RWPE2 (cell line): ENCODE measurements at regions not wholly inside any gene's neighbourhood (a gene's known extent, or its start where the extent isn't known, plus 50 kb on each side); places are given as distances from the start of the nearest gene placed in this dataset.

Experiments used
- ATAC-seq: fragments of 200-7000 bp; cut with Tn5 transposase; 3 replicates; pipeline ENCODE4 v1.9.1; 2021; ENCODE audit warnings: low read depth
- DNase-seq: peaks from one replicate; pipeline ENCODE4 v3.0.0-alpha.2; 2020; ENCODE audit warnings: low spot score
- H3K27ac ChIP-seq: fragments of 450-650 bp; 2 replicates; pipeline ENCODE4 v1.5.1; 2017; ENCODE audit warnings: mild to moderate bottlenecking; ENCODE audit not compliant: poor library complexity, severe bottlenecking
- H3K27me3 ChIP-seq: fragments of 250-450 bp; sonication (Bioruptor Pico); 2 replicates; pipeline ENCODE4 v1.5.1; 2021; ENCODE audit warnings: mild to moderate bottlenecking, moderate library complexity; ENCODE audit not compliant: insufficient read depth, poor library complexity, severe bottlenecking
- H3K36me3 ChIP-seq: fragments of 250-450 bp; sonication (Bioruptor Pico); 2 replicates; pipeline ENCODE4 v1.5.1; 2020; ENCODE audit warnings: low read depth, mild to moderate bottlenecking, moderate library complexity
- H3K4me1 ChIP-seq: fragments of 250-450 bp; sonication (Bioruptor Pico); 2 replicates; pipeline ENCODE4 v1.5.1; 2021; ENCODE audit warnings: mild to moderate bottlenecking, moderate library complexity; ENCODE audit not compliant: insufficient read depth, poor library complexity, severe bottlenecking
- H3K4me3 ChIP-seq: fragments of 250-450 bp; sonication (Bioruptor Pico); 2 replicates; pipeline ENCODE4 v1.5.1; 2021; ENCODE audit warnings: mild to moderate bottlenecking, moderate library complexity; ENCODE audit not compliant: severe bottlenecking
- H3K9me3 ChIP-seq: fragments of 250-450 bp; sonication (Bioruptor Pico); 2 replicates; pipeline ENCODE4 v1.5.1; 2021; ENCODE audit warnings: mild to moderate bottlenecking, moderate library complexity; ENCODE audit not compliant: severe bottlenecking
- TF ChIP-seq, protein P1 (sequence below): fragments of 450-650 bp; IDR thresholded peaks from one replicate; pipeline ENCODE4 v1.5.1; 2017; ENCODE audit warnings: mild to moderate bottlenecking, moderate library complexity; ENCODE audit not compliant: poor library complexity, severe bottlenecking

DNA sequence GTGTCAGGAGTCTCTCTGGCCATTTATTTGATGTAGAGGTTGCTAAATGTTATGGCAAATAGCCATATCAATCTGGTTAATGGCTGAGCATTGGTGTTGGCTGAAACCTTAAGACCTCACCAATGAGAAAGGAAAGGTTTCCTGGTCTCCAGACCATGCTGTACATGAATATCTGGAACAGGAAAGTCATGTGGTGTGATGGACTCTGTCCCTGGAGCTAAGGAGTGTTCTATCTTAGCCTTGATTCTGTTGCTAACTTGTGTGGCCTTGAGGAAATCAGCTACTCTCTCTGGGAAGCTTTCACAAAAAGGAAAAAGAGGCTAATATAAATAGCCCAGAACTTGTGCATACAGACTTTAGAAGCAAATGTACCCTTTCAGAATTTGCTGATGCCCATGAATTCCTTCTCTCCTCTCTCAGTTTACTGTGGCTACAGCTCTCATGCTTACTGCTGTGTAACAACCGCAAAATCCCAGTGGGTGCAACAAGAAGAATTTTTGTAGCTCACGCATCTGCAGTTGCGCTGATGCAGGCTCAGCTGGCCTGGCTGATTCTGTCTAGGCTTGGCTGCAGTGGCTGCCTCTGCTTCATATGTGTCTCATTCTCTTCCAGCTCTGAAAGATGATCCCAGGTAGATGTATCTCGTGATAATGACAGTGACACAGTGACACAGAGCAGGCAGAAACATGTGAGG, 287.5 kb downstream of the NPIPA8 start:
- no peak for ATAC-seq
- no peaks in the 10 kb centered on the region for H3K4me1 ChIP-seq
- TF ChIP-seq, protein P1, sequence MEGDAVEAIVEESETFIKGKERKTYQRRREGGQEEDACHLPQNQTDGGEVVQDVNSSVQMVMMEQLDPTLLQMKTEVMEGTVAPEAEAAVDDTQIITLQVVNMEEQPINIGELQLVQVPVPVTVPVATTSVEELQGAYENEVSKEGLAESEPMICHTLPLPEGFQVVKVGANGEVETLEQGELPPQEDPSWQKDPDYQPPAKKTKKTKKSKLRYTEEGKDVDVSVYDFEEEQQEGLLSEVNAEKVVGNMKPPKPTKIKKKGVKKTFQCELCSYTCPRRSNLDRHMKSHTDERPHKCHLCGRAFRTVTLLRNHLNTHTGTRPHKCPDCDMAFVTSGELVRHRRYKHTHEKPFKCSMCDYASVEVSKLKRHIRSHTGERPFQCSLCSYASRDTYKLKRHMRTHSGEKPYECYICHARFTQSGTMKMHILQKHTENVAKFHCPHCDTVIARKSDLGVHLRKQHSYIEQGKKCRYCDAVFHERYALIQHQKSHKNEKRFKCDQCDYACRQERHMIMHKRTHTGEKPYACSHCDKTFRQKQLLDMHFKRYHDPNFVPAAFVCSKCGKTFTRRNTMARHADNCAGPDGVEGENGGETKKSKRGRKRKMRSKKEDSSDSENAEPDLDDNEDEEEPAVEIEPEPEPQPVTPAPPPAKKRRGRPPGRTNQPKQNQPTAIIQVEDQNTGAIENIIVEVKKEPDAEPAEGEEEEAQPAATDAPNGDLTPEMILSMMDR, result no peak

DNA sequence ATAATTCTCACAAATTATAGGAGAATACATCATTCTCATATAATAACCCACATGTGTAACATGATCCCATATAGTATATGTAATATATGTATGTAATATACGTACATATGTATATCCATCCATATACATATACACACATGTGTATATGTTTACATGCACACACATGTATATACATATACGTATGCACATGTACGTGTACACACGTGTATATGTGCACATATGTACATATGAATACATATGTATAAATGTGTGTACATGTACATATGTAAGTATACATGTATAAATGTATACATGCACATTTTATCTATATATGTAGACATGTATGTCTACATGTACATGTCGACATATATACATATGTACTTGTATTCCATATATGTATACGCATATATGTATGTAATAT, 288.8 kb downstream of the NPIPA8 start:
- Histone ChIP-seq H3K27me3 (peaks cover 4% of the 10 kb centered on the region), H3K4me1 (no peaks in the 10 kb centered on the region), H3K9me3 (no peaks in the 10 kb centered on the region), H3K36me3 (no peaks in the 10 kb centered on the region), H3K27ac (no peak overlapping the region), H3K4me3 (no peak overlapping the region)
- DNase-seq, result no peak
- TF ChIP-seq, protein P1, result no peak
- no peak for ATAC-seq

More for the DNA sequence above, 287.5 kb downstream of the NPIPA8 start:
- DNase-seq, result no peak
- Histone ChIP-seq H3K4me3 (no peak overlapping the region), H3K9me3 (no peaks in the 10 kb centered on the region), H3K27me3 (peaks cover 9% of the 10 kb centered on the region), H3K27ac (no peak overlapping the region), H3K36me3 (no peaks in the 10 kb centered on the region)

DNA sequence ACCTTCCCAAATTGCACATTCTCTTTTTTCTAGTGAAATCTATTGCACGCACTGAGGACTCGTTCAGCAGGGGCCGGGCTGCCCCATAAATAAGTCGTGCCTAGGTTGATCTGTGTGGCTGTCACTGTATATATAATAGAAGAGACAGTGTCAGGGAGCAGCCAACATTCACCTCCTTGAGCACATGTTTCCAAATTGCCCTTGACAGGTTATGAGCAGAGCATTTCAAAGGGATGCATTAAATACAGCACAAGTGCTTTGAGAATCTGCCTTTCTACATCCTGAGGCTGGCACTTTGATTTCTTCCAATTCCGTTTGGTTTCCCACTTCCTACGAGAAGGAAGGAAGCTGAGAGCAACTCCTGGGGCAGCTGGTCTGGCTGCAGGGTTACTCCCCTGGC, 291.2 kb downstream of the NPIPA8 start:
- H3K27ac ChIP-seq, result no peak overlapping the region
- ATAC-seq (no peak), DNase-seq (no peak)
- no peaks in the 10 kb centered on the region for H3K4me1 ChIP-seq
- TF ChIP-seq, protein P1, result no peak
- peaks cover 4% of the 10 kb centered on the region for H3K27me3 ChIP-seq
- H3K36me3 ChIP-seq, result no peaks in the 10 kb centered on the region
- H3K4me3 ChIP-seq, result no peak overlapping the region
- H3K9me3 ChIP-seq, result no peaks in the 10 kb centered on the region

DNA sequence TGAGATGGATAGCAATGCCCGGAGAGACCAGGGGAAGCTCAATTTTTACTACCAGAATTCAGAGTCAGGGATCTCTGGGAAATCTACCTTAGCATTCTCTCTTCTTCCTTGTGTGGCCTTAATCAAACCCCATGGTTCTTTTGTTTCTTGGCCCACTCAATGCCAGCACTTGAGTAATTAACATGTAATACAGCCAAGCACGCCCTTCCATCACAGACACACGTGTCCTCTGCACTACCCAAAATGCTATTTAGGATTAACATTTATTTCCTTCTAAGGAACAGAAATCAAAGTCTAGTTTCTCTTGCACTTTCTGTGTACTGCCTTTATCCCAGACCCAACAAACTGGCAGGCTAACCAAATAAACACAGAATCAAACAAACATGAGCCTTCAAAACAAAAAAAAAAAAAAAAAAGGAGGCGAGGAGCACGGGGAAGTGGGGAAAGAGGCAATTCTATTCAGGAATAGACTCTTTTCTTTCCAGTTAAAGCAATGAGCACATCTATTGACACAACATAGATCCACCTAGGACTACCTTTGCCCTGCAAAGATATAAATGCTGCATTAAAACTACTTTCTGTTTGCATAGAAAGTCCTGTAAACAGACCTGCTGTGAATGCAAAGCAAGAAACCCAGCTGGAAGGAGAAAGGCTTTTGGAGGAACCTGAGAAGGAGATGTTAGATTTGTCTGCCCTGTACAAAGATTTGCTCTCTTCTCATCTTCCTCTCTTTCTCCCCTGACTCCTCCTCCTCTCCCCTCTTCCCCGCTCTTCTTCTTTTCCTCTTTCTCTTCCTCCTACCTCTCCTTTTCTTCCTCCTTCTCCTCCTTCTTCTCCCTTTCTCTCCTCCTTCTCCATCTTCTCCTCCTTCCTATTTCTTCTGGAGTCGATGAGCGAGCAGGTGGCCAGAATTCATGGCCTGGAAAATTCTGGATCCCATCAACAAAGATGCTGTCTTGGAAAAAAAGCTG, 294.4 kb downstream of the NPIPA8 start:
- DNase-seq (no peak), ATAC-seq (no peak)
- H3K4me3 ChIP-seq, result no peak overlapping the region
- peaks cover 4% of the 10 kb centered on the region for H3K27me3 ChIP-seq
- H3K4me1 ChIP-seq, result no peaks in the 10 kb centered on the region
- no peaks in the 10 kb centered on the region for H3K9me3 ChIP-seq
- no peak overlapping the region for H3K27ac ChIP-seq
- TF ChIP-seq, protein P1, result no peak
- no peaks in the 10 kb centered on the region for H3K36me3 ChIP-seq
